Panc1 (cell line): ENCODE measurements at regions not wholly inside any gene's neighbourhood (a gene's known extent, or its start where the extent isn't known, plus 50 kb on each side); places are given as distances from the start of the nearest gene placed in this dataset.

Source experiments
- ATAC-seq: fragments of 200-7000 bp; cut with Tn5 transposase; 2 replicates; pipeline ENCODE4 v1.9.1; 2020; ENCODE audit warnings: mild to moderate bottlenecking, moderate library complexity
- BruUV-seq: library from RNA; stranded (reverse); fragments of 400-500 nt; replicated peaks from 2 replicates; lab custom pipeline; 2021; lab: Mats Ljungman, UMichigan
- CTCF ChIA-PET: fragments of 300-600 bp; sonication (Branson Sonifier 250); formaldehyde crosslinking; loops from one replicate; lab custom pipeline; 2022; ENCODE audit warnings: antibody characterized with exemption; lab: Charles Lee
- POLR2A ChIA-PET: fragments of 300-600 bp; sonication (Branson Sonifier 250); formaldehyde crosslinking; loops from one replicate; lab custom pipeline; 2022; ENCODE audit warnings: antibody characterized with exemption; lab: Charles Lee
- DNase-seq: peaks from one replicate; pipeline ENCODE4 v3.0.0-alpha.2; 2010; ENCODE audit warnings: low read depth, low spot score
- H3K27ac ChIP-seq: 2 replicates; pipeline ENCODE4 v1.5.1; 2011; ENCODE audit warnings: mild to moderate bottlenecking, low read length, inconsistent platforms
- H3K27me3 ChIP-seq: fragments of 200-500 bp; sonication (Bioruptor generic); 2 replicates; pipeline ENCODE4 v1.6.0; 2014; ENCODE audit warnings: low read length, inconsistent platforms; ENCODE audit not compliant: control insufficient read depth, insufficient read depth
- H3K36me3 ChIP-seq: fragments of 200-500 bp; sonication (Bioruptor generic); 2 replicates; pipeline ENCODE4 v1.5.1; 2014; ENCODE audit warnings: inconsistent platforms, mild to moderate bottlenecking, low read length, moderate library complexity; ENCODE audit not compliant: control insufficient read depth, insufficient read depth
- H3K4me1 ChIP-seq: 2 replicates; pipeline ENCODE4 v1.5.1; 2011; ENCODE audit warnings: inconsistent platforms, mild to moderate bottlenecking, low read length, moderate library complexity; ENCODE audit not compliant: control insufficient read depth, insufficient read depth
- H3K4me3 ChIP-seq, 2 experiments: 2 replicates each; pipeline ENCODE4 v1.5.1; 2011 to 2012; ENCODE audit warnings: low read depth in 2 of 2, low read length in 2 of 2, mild to moderate bottlenecking in 2 of 2, inconsistent platforms in 1 of 2, moderate library complexity in 1 of 2
- H3K9me3 ChIP-seq: fragments of 200-500 bp; sonication (Bioruptor generic); 2 replicates; pipeline ENCODE4 v1.5.1; 2014; ENCODE audit warnings: low read depth, mild to moderate bottlenecking, inconsistent platforms, low read length, moderate library complexity; ENCODE audit not compliant: control insufficient read depth, insufficient read depth
- POLR2AphosphoS5 ChIP-seq: IDR thresholded peaks from 2 replicates; pipeline ENCODE4 v1.6.1; 2012; ENCODE audit warnings: mild to moderate bottlenecking, low read depth, low read length, moderate library complexity
- REST ChIP-seq, 2 experiments: IDR thresholded peaks; 2 replicates each; pipeline ENCODE4 v1.6.1; 2011 to 2012; ENCODE audit warnings: low read depth in 2 of 2, control low read depth in 1 of 2, low read length in 1 of 2, mild to moderate bottlenecking in 1 of 2, moderate library complexity in 1 of 2; ENCODE audit not compliant: insufficient read depth in 1 of 2
- SIN3A ChIP-seq: IDR thresholded peaks from 2 replicates; pipeline ENCODE4 v1.6.1; 2012; ENCODE audit warnings: low read depth, mild to moderate bottlenecking, low read length, moderate library complexity, borderline replicate concordance; ENCODE audit not compliant: insufficient read depth
- TCF7L2 ChIP-seq: IDR thresholded peaks from 2 replicates; pipeline ENCODE4 v1.6.1; 2011; ENCODE audit warnings: mild to moderate bottlenecking, low read depth, low read length, inconsistent platforms
- in situ Hi-C: cut with HindIII; loops from 2 replicates; pipeline ENCODE4 v1.10.0; 2016; ENCODE audit warnings: low sequenced_read_pairs, low pct_unique_long_range_greater_than_20kb
- intact Hi-C: fragments of 100-400 bp; cut with micrococcal nuclease; formaldehyde crosslinking; loops from one replicate; pipeline ENCODE4 v1.10.0; 2022; ENCODE audit not compliant: unreplicated experiment
- TF ChIP-seq, protein P1 (sequence below): fragments of 450-650 bp; IDR thresholded peaks from 2 replicates; pipeline ENCODE4 v1.5.1; 2017; ENCODE audit warnings: mild to moderate bottlenecking

GRCh38 chr15:96849271-96849900 lies 518.9 kb downstream of the NR2F2 start:
- Histone ChIP-seq H3K36me3 (no peaks in the 10 kb centered on the region), H3K27me3 (no peaks in the 10 kb centered on the region), H3K4me3 (no peak overlapping the region), H3K9me3 (no peaks in the 10 kb centered on the region), H3K27ac (no peak overlapping the region), H3K4me1 (no peaks in the 10 kb centered on the region)
- TF ChIP-seq, protein P1, sequence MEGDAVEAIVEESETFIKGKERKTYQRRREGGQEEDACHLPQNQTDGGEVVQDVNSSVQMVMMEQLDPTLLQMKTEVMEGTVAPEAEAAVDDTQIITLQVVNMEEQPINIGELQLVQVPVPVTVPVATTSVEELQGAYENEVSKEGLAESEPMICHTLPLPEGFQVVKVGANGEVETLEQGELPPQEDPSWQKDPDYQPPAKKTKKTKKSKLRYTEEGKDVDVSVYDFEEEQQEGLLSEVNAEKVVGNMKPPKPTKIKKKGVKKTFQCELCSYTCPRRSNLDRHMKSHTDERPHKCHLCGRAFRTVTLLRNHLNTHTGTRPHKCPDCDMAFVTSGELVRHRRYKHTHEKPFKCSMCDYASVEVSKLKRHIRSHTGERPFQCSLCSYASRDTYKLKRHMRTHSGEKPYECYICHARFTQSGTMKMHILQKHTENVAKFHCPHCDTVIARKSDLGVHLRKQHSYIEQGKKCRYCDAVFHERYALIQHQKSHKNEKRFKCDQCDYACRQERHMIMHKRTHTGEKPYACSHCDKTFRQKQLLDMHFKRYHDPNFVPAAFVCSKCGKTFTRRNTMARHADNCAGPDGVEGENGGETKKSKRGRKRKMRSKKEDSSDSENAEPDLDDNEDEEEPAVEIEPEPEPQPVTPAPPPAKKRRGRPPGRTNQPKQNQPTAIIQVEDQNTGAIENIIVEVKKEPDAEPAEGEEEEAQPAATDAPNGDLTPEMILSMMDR, result no peak
- TF ChIP-seq POLR2AphosphoS5, result no peak
- CTCF ChIA-PET, result no interaction called here
- no TSS peak for BruUV-seq
- intact Hi-C loops, result no loop called here
- in situ Hi-C loops, result no loop called here
- DNase-seq (no peak), ATAC-seq (no peak)
- POLR2A ChIA-PET, result no interaction called here

- ChIA-PET POLR2A (no interaction called here), CTCF (no interaction called here)
- no peaks in the 10 kb centered on the region for H3K4me1 ChIP-seq
- in situ Hi-C loops (no loop called here), intact Hi-C loops (no loop called here)
- DNase-seq (no peak), ATAC-seq (no peak)
- H3K27ac ChIP-seq, result no peak overlapping the region
- H3K27me3 ChIP-seq, result no peaks in the 10 kb centered on the region
- TF ChIP-seq SIN3A, result no peak
- TF ChIP-seq, protein P1, result no peak
- no peak for TF ChIP-seq POLR2AphosphoS5
- no peak for TF ChIP-seq REST (IDR thresholded peaks at IDR 0.05; ENCODE audit: insufficient read depth in 1 of 2, low read depth in 2 of 2, low read length in 1 of 2)
- TF ChIP-seq TCF7L2, result no peak
- no peaks in the 10 kb centered on the region for H3K9me3 ChIP-seq
- no TSS peak for BruUV-seq
- no peak overlapping the region for H3K4me3 ChIP-seq
- H3K36me3 ChIP-seq, result no peaks in the 10 kb centered on the region
Measured at GRCh38 chr15:96851613-96852012, 521.1 kb downstream of the NR2F2 start.
